ENCODE measurements at regions not wholly inside any gene's neighbourhood (a gene's known extent, or its start where the extent isn't known, plus 50 kb on each side); places are given as distances from the start of the nearest gene placed in this dataset.

GRCh38 chr12:4852308-4852707 lies 57.4 kb upstream of the KCNA1 start:
- TF ChIP-seq CTCF (IDR thresholded peaks at IDR 0.05), result no peak
- no peaks in the 10 kb centered on the region for H3K4me1 ChIP-seq
- H3K9ac ChIP-seq, result no peak overlapping the region
- H3K27me3 ChIP-seq (ENCODE audit: control insufficient read depth, insufficient read depth, low read length), result no peaks in the 10 kb centered on the region
- H3K36me3 ChIP-seq (ENCODE audit: control insufficient read depth, insufficient read depth, low read length), result no peaks in the 10 kb centered on the region
- no peaks in the 10 kb centered on the region for H3K79me2 ChIP-seq
- H3K4me3 ChIP-seq (ENCODE audit: low read depth, low read length), result no peak overlapping the region
- H2AFZ ChIP-seq, result no peak overlapping the region
- H3K4me2 ChIP-seq (ENCODE audit: low read length), result no peak overlapping the region
- H3K9me3 ChIP-seq (ENCODE audit: control insufficient read depth, low read length), result no peaks in the 10 kb centered on the region
- H3K27ac ChIP-seq, result no peak overlapping the region

- no peaks in the 10 kb centered on the region for H3K27me3 ChIP-seq (ENCODE audit: control insufficient read depth, insufficient read depth, low read length)
- no peaks in the 10 kb centered on the region for H3K36me3 ChIP-seq (ENCODE audit: control insufficient read depth, insufficient read depth, low read length)
- no peak overlapping the region for H3K4me2 ChIP-seq (ENCODE audit: low read length)
- H3K9me3 ChIP-seq (ENCODE audit: control insufficient read depth, low read length), result no peaks in the 10 kb centered on the region
- H3K4me1 ChIP-seq, result no peaks in the 10 kb centered on the region
- H3K27ac ChIP-seq, result no peak overlapping the region
- H3K4me3 ChIP-seq (ENCODE audit: low read depth, low read length), result no peak overlapping the region
- no peak overlapping the region for H3K9ac ChIP-seq
- no peak for TF ChIP-seq CTCF (IDR thresholded peaks at IDR 0.05)
- H2AFZ ChIP-seq, result no peak overlapping the region
- H3K79me2 ChIP-seq, result no peaks in the 10 kb centered on the region
Observed at GRCh38 chr12:4852911-4853310, 56.8 kb upstream of the KCNA1 start.

GRCh38 chr12:4855121-4855924 lies 54.4 kb upstream of the KCNA1 start:
- H3K4me3 ChIP-seq (ENCODE audit: low read depth, low read length), result no peak overlapping the region

GRCh38 chr12:4856596-4856995 lies 53.1 kb upstream of the KCNA1 start:
- Histone ChIP-seq H3K9me3 (ENCODE audit: control insufficient read depth, low read length) (no peaks in the 10 kb centered on the region), H2AFZ (no peak overlapping the region), H3K4me2 (ENCODE audit: low read length) (no peak overlapping the region), H3K9ac (no peak overlapping the region), H3K79me2 (no peaks in the 10 kb centered on the region), H3K36me3 (ENCODE audit: control insufficient read depth, insufficient read depth, low read length) (no peaks in the 10 kb centered on the region), H3K4me1 (peaks cover 25% of the 10 kb centered on the region), H3K4me3 (ENCODE audit: low read depth, low read length) (no peak overlapping the region), H3K27ac (no peak overlapping the region), H3K27me3 (ENCODE audit: control insufficient read depth, insufficient read depth, low read length) (no peaks in the 10 kb centered on the region)
- TF ChIP-seq CTCF (IDR thresholded peaks at IDR 0.05), result no peak

More at GRCh38 chr12:4855121-4855924, 54.4 kb upstream of the KCNA1 start:
- Histone ChIP-seq H3K4me1 (peaks cover 18% of the 10 kb centered on the region), H3K79me2 (no peaks in the 10 kb centered on the region), H3K4me2 (ENCODE audit: low read length) (no peak overlapping the region), H3K36me3 (ENCODE audit: control insufficient read depth, insufficient read depth, low read length) (no peaks in the 10 kb centered on the region), H3K9ac (no peak overlapping the region), H3K9me3 (ENCODE audit: control insufficient read depth, low read length) (no peaks in the 10 kb centered on the region), H3K27ac (no peak overlapping the region), H3K27me3 (ENCODE audit: control insufficient read depth, insufficient read depth, low read length) (no peaks in the 10 kb centered on the region), H2AFZ (peak overlapping the region; percentile 7)
- peak; percentile 89 for TF ChIP-seq CTCF (IDR thresholded peaks at IDR 0.05)

Measured in parathyroid adenoma (tissue), 2 donors.